GM12872 (cell line): ENCODE measurements at regions not wholly inside any gene's neighbourhood (a gene's known extent, or its start where the extent isn't known, plus 50 kb on each side); places are given as distances from the start of the nearest gene placed in this dataset.

ENCODE experiments used
- CTCF ChIP-seq: IDR thresholded peaks from 3 replicates; pipeline ENCODE4 v1.5.1; 2011; ENCODE audit warnings: low read depth, mild to moderate bottlenecking, low read length, moderate library complexity; ENCODE audit not compliant: insufficient read depth

GRCh38 chr10:128247576-128247975 is 121.4 kb upstream of the MKI67 start:
- no peak for TF ChIP-seq CTCF

- TF ChIP-seq CTCF, result no peak
Measured at GRCh38 chr10:128254476-128254875, 128.3 kb upstream of the MKI67 start.

GRCh38 chr10:128257428-128257827 is 131.2 kb upstream of the MKI67 start:
- no peak for TF ChIP-seq CTCF

GRCh38 chr10:128258421-128258976 is 132.3 kb upstream of the MKI67 start:
- TF ChIP-seq CTCF, result no peak

- TF ChIP-seq CTCF, result peak; percentile 68
Measured at GRCh38 chr10:128263891-128264688, 137.9 kb upstream of the MKI67 start.

DNA sequence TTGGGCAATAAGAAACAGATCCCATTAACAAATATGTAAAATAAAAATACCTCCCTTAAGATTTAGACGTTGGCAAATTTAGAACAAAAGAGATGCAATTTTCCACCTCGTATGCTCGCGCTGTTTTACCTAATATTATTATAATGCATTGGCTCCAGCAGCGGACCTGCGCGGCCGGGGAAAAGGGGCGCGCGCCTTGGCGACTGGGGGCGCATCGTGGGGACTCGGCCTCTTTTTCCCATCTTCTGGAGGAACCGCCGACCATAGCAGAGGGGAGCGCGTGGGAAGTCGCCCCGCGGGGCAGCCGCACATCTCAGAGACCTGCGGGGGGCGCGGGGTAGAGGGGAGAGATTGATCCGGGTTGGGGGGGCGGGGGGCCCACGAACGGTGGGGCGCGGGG is 139.4 kb upstream of the MKI67 start:
- TF ChIP-seq CTCF, result no peak

- no peak for TF ChIP-seq CTCF
Measured at GRCh38 chr10:128267581-128267980, 141.4 kb upstream of the MKI67 start.
